Karpas-422 (cell line): ENCODE measurements at regions not wholly inside any gene's neighbourhood (a gene's known extent, or its start where the extent isn't known, plus 50 kb on each side); places are given as distances from the start of the nearest gene placed in this dataset.
"Not testable (repeated sequence)": the region's sequence is repeated elsewhere in the genome, so short reads cannot be mapped to it uniquely, and the experiment has no call there.

Source experiments
- DNase-seq: peaks from one replicate; pipeline ENCODE4 v3.0.0-alpha.2; 2015
- H2AFZ ChIP-seq: fragments of 200-600 bp; sonication (generic); 2 replicates; pipeline ENCODE4 v1.6.1; 2014; ENCODE audit warnings: antibody characterized with exemption, low read length, mixed read lengths
- H3K27ac ChIP-seq: fragments of 200-600 bp; sonication (generic); 2 replicates; pipeline ENCODE4 v1.5.1; 2014; ENCODE audit warnings: mild to moderate bottlenecking, low read length, moderate library complexity
- H3K27me3 ChIP-seq: fragments of 200-600 bp; sonication (generic); 2 replicates; pipeline ENCODE4 v1.6.1; 2014; ENCODE audit warnings: low read length, mixed read lengths
- H3K36me3 ChIP-seq: fragments of 200-600 bp; sonication (generic); 2 replicates; pipeline ENCODE4 v1.6.1; 2014; ENCODE audit warnings: low read length, mixed read lengths; ENCODE audit not compliant: insufficient read depth
- H3K4me1 ChIP-seq: fragments of 200-600 bp; sonication (generic); 2 replicates; pipeline ENCODE4 v1.6.1; 2014; ENCODE audit warnings: mild to moderate bottlenecking, low read length, mixed read lengths
- H3K4me2 ChIP-seq: fragments of 200-600 bp; sonication (generic); 2 replicates; pipeline ENCODE4 v1.6.1; 2014; ENCODE audit warnings: low read length, low read depth, mild to moderate bottlenecking; ENCODE audit not compliant: poor library complexity, severe bottlenecking
- H3K4me3 ChIP-seq: fragments of 200-600 bp; sonication (generic); 2 replicates; pipeline ENCODE4 v1.5.1; 2014; ENCODE audit warnings: mild to moderate bottlenecking, antibody characterized with exemption, low read length, mixed read lengths
- H3K79me2 ChIP-seq: fragments of 200-600 bp; sonication (generic); 2 replicates; pipeline ENCODE4 v1.6.1; 2014; ENCODE audit warnings: mild to moderate bottlenecking, low read length, mixed read lengths
- H3K9ac ChIP-seq: fragments of 200-600 bp; sonication (generic); 2 replicates; pipeline ENCODE4 v1.6.0; 2014; ENCODE audit warnings: low read length
- H3K9me2 ChIP-seq: fragments of 200-600 bp; sonication (generic), shearing (Covaris generic); replicated peaks from 2 replicates; pipeline ENCODE4 v1.6.0; 2014; ENCODE audit warnings: mild to moderate bottlenecking, low read length, moderate library complexity; ENCODE audit not compliant: insufficient read depth
- H3K9me3 ChIP-seq: fragments of 300-700, 200-600 bp; sonication (generic); 2 replicates; pipeline ENCODE4 v1.6.1; 2014; ENCODE audit warnings: low read length, mixed read lengths
- H4K20me1 ChIP-seq: fragments of 200-600 bp; sonication (generic); 2 replicates; pipeline ENCODE4 v1.6.1; 2014; ENCODE audit warnings: mild to moderate bottlenecking, antibody characterized with exemption, low read length, low read depth; ENCODE audit not compliant: insufficient read depth

DNA sequence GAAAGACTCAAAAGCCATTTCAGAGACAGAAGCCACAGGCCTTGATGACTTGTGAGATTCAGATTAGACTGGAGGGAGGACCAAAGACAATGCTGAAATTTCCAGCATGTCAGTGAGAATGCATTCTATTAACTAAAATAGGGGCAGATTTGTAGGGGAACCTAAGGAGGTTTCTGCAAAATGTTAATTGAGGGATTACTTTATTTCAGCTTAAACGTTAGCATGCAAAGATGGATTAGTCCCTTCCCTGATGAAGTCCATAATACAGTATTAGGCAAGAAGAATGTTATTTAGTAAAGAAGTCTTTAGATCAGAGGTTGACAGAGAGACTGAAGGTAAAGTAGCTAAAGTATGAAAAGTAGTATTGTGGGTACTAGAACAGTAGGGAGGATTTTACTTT is 98.9 kb upstream of the NBPF9 start:
- DNase-seq, H3K27me3 ChIP-seq, H3K4me2 ChIP-seq, H3K9me2 ChIP-seq, H3K4me1 ChIP-seq, H3K79me2 ChIP-seq, H3K4me3 ChIP-seq, H2AFZ ChIP-seq, H3K27ac ChIP-seq, H3K9me3 ChIP-seq, H3K36me3 ChIP-seq, H3K9ac ChIP-seq, H4K20me1 ChIP-seq: not testable (repeated sequence)

DNA sequence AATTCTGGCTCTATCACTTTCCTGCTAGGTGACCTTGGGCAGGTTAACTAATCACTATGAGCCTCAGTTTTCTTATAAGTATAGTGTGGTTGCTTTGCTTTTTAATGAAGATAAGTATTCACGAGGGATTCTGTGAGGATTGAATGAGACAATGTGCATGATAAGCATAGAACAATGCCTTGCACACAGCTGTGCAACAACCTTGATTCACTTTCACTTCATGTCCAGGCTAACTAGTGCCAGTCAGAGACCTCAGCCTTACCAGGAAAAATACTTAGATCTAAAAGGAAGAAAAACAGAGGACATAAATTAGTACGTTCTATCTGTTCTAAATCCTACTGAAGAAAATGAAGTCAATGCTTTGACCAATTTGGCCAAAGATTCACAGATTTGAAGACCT is 101.0 kb upstream of the NBPF9 start:
- H3K4me1 ChIP-seq, DNase-seq, H3K9me3 ChIP-seq, H3K27me3 ChIP-seq, H2AFZ ChIP-seq, H3K9ac ChIP-seq, H4K20me1 ChIP-seq, H3K27ac ChIP-seq, H3K9me2 ChIP-seq, H3K36me3 ChIP-seq, H3K4me3 ChIP-seq, H3K79me2 ChIP-seq, H3K4me2 ChIP-seq: not testable (repeated sequence)

DNA sequence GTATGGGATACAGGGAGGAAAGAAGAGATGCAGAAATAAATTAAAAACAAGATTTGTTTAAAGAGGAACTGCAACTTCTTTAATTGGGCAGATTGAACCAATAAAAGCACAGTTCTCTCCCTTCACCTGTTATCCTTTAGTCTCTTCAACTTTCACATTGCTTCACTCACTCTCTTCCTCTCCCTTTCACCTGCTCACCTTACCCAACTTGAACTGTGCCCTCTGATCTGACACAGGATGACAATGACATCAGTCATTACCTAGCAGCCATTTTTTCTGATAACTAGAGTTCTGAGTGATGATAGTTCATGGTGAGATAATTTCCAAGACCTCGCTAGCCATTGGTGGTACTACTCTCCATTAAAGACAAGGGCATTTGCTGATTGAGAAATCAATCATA is 105.5 kb upstream of the NBPF9 start:
- not testable (repeated sequence) for H3K9ac ChIP-seq, H3K27ac ChIP-seq, H3K4me2 ChIP-seq, H2AFZ ChIP-seq, H3K9me3 ChIP-seq, H3K4me3 ChIP-seq, H3K4me1 ChIP-seq, DNase-seq, H4K20me1 ChIP-seq, H3K79me2 ChIP-seq, H3K36me3 ChIP-seq, H3K9me2 ChIP-seq, H3K27me3 ChIP-seq

DNA sequence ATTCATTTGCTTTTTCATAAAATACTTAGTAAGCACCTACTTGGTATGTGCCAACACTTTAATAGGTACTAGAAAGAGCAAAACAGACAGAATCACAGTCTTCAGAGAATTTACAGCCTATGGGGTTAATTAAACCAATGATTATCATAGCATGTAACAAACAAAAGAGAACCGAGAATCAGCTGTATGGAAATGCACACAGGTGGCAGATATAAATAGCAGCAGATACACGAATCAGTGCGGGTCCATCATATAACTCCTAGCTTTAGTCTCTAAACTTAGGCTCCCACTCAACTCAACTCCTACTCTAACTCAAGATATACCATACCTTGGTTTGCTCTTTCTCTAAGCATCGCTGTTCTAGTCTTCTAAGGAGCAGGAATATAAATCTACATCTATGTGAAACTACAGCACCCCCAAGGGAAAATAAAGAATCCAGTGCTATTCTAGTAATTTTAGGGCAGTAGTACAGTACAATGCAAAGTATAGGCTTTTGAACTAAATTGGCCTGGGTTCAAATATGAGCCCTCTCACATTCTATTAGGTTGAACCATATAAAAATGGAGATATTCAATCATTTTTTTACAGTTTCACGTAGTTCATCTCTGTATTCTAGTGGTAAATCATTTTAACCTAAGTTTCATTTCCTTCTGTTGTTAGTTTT is 108.5 kb upstream of the NBPF9 start:
- not testable (repeated sequence) for H3K79me2 ChIP-seq, H3K9me2 ChIP-seq, H4K20me1 ChIP-seq, H3K27ac ChIP-seq, H3K9me3 ChIP-seq, H3K4me2 ChIP-seq, H3K9ac ChIP-seq, H3K4me1 ChIP-seq, H3K27me3 ChIP-seq, DNase-seq, H3K36me3 ChIP-seq, H2AFZ ChIP-seq, H3K4me3 ChIP-seq

DNA sequence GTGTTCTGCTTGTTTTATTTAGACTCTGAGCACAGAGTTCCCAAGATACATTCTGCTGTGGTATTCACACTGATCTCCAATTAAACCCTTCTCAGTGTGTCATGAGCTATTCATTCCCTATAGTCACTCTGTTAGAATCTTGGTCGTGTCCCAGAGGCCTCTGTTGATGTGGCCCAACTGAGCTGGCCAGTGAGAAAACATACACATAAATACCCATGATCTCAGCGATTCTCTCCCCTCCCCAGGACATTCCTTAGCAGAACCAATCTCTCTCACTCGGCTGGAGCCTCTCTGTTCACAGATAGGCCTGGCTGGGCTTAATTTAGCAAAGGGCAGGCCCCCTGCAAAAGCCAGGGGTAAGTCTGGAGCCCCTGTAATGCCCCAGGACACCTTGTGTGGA is 109.6 kb upstream of the NBPF9 start:
- not testable (repeated sequence) for H3K27me3 ChIP-seq, H3K36me3 ChIP-seq, H3K9me2 ChIP-seq, H3K27ac ChIP-seq, H3K4me1 ChIP-seq, H3K4me2 ChIP-seq, DNase-seq, H3K79me2 ChIP-seq, H3K4me3 ChIP-seq, H4K20me1 ChIP-seq, H3K9ac ChIP-seq, H3K9me3 ChIP-seq, H2AFZ ChIP-seq

DNA sequence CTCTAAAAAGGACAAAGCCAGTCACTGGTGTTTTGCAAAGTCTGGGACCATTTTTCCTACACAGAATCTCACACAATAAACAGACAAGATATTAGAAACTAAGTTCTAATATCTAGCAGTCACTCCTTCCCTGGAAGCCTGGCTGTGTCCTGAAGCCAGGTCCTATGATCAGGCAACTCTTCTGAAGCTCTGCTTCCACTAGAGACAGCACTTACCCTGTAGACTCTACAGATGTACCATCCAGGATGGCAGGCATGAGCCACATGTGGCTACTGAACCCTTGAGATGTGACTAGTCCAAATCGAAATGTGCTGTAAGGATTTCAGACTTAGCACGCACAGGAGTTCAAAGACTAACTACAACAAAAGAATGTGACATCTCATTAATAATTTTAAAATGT is 110.3 kb upstream of the NBPF9 start:
- H3K36me3 ChIP-seq, H3K4me2 ChIP-seq, H3K4me3 ChIP-seq, H4K20me1 ChIP-seq, H3K4me1 ChIP-seq, H3K27me3 ChIP-seq, H3K27ac ChIP-seq, H2AFZ ChIP-seq, H3K9ac ChIP-seq, H3K79me2 ChIP-seq, H3K9me2 ChIP-seq, DNase-seq, H3K9me3 ChIP-seq: not testable (repeated sequence)

DNA sequence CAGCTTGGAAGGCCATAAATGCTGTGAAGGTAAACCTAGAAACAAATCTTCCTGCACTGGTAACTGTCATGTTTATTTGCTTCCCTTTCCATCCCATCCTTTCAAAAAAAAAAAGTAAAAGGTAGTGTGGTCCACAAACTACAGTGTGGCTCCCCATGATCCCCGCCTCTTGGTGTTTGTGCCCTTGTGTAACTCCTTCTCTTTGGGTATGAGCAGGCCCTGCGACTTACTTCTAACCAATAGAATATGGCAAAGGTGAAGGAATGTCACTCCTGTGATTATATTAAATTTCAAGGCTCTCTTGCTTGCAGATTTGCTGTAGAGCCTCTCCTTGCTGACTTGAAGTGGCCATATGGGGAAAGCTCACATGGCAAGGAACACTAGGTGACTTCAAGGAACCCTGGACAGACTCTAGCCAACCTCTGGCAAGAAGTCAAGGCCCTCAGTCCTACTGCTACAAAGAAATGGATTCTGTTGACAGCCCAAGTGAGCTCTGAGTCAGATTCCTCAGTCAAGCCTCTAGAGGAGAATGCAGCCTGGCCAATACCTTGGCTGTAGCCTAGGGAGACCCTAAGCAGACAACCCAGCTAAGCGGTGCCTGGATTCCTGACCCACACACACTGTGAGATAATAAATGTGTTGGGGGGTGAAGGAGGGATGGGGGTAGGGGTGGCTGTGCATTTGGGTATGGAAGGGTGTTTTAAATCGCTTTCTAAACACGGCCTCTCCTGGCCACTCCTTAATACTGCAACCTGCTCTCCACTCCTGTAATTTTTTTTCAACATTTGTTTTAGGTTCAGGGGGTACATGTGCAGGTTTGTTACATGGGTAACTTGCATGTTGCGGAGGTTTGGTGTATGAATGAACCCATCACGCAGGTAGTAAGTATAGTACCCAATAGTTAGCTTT is 115.0 kb upstream of the NBPF9 start:
- not testable (repeated sequence) for H2AFZ ChIP-seq, H3K9me2 ChIP-seq, H3K9ac ChIP-seq

DNA sequence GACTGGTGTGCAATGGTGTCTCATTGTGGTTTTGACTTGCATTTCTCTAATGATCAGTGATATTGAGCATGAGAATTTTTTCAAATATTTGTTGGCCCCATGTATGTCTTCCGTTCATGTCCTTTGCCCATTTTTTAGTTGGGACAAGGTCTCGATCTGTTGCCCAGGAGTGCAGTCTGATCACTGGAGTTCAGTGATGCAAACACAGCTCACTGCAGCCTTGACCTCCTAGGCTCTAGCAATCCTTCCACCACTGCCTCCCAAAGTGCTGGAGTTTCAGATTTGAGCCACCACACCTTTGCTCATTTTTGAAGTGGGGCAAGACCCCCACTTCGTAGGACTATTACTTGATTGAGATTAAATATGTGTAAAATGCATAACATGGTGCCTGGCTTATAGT is 116.2 kb upstream of the NBPF9 start:
- not testable (repeated sequence) for DNase-seq, H3K36me3 ChIP-seq, H3K4me2 ChIP-seq, H4K20me1 ChIP-seq, H3K9ac ChIP-seq, H3K79me2 ChIP-seq, H3K4me3 ChIP-seq, H2AFZ ChIP-seq, H3K9me2 ChIP-seq, H3K27me3 ChIP-seq, H3K4me1 ChIP-seq, H3K9me3 ChIP-seq, H3K27ac ChIP-seq

More for the DNA sequence above, 115.0 kb upstream of the NBPF9 start:
- not testable (repeated sequence) for H3K9me3 ChIP-seq, H3K27me3 ChIP-seq, H3K27ac ChIP-seq, H3K79me2 ChIP-seq, H3K4me1 ChIP-seq, H3K36me3 ChIP-seq, DNase-seq, H3K4me3 ChIP-seq, H4K20me1 ChIP-seq, H3K4me2 ChIP-seq
